ENCODE measurements at regions not wholly inside any gene's neighbourhood (a gene's known extent, or its start where the extent isn't known, plus 50 kb on each side); places are given as distances from the start of the nearest gene placed in this dataset.
A peak's percentile ranks its signal among the peaks of the same experiment; 100 is the strongest.

DNA sequence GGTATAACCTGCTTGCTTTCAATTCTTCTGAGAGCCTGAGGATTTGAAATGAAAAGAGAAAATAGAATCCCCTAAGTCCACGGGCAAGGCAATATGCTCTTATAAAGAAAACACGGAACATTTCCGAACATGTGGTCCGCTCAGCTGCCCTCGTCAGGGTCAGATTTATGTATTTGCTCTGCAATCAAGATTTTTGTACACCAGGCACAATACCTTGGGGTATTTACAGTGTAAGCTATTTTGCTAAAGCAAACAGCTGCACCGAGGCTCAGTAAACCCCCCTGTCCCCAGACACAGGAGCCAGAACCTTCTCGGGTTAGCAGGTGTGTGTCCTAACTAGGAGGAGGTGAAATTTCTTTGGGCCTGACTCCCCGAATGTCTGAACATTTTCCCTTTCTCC, 155.8 kb upstream of the LRIG1 start:
- H3K27me3 ChIP-seq (ENCODE audit: control insufficient read depth in 4 of 4, insufficient read depth in 4 of 4, low read length in 3 of 4) = no peaks in the 10 kb centered on the region
- WGBS = 79% methylated on average over 8 of the region's 8 CpGs
- no peaks in the 10 kb centered on the region for H3K36me3 ChIP-seq (ENCODE audit: control insufficient read depth in 4 of 4, insufficient read depth in 3 of 4, low read depth in 1 of 4, low read length in 3 of 4)
- no peak for DNase-seq (ENCODE audit: low spot score)
- H3K4me3 ChIP-seq (ENCODE audit: low read depth in 1 of 3, low read length in 3 of 3) = no peak overlapping the region
- H3K9me3 ChIP-seq (ENCODE audit: control insufficient read depth in 4 of 4, low read length in 3 of 4) = no peaks in the 10 kb centered on the region
- H3K4me1 ChIP-seq (ENCODE audit: control insufficient read depth in 4 of 4, insufficient read depth in 4 of 4, low read length in 3 of 4) = peaks cover 0 to 17% (median 10%) of the 10 kb centered on the region in 4 donors
- H3K9ac ChIP-seq (ENCODE audit: low read depth in 1 of 2, low read length in 2 of 2) = no peak overlapping the region
- no peak overlapping the region for H3K27ac ChIP-seq (ENCODE audit: low read depth in 1 of 2, low read length in 2 of 2)
- TF ChIP-seq RAD21 (IDR thresholded peaks at IDR 0.05) (no peak), HNF4G (IDR thresholded peaks at IDR 0.05) (no peak), EGR1 (IDR thresholded peaks at IDR 0.05; ENCODE audit: low read depth in 2 of 2) (no peak), HNF4A (conservative IDR thresholded peaks at IDR 0.05) (no peak), RXRA (IDR thresholded peaks at IDR 0.05) (no peak), GABPA (IDR thresholded peaks at IDR 0.05 in 1 of 2, conservative IDR thresholded peaks at IDR 0.05 in 1 of 2) (no peak), FOXA2 (IDR thresholded peaks at IDR 0.05) (no peak), JUND (IDR thresholded peaks at IDR 0.05) (no peak), SP1 (IDR thresholded peaks at IDR 0.05) (no peak), FOXA1 (IDR thresholded peaks at IDR 0.05) (no peak)
- TF ChIP-seq, protein P1, sequence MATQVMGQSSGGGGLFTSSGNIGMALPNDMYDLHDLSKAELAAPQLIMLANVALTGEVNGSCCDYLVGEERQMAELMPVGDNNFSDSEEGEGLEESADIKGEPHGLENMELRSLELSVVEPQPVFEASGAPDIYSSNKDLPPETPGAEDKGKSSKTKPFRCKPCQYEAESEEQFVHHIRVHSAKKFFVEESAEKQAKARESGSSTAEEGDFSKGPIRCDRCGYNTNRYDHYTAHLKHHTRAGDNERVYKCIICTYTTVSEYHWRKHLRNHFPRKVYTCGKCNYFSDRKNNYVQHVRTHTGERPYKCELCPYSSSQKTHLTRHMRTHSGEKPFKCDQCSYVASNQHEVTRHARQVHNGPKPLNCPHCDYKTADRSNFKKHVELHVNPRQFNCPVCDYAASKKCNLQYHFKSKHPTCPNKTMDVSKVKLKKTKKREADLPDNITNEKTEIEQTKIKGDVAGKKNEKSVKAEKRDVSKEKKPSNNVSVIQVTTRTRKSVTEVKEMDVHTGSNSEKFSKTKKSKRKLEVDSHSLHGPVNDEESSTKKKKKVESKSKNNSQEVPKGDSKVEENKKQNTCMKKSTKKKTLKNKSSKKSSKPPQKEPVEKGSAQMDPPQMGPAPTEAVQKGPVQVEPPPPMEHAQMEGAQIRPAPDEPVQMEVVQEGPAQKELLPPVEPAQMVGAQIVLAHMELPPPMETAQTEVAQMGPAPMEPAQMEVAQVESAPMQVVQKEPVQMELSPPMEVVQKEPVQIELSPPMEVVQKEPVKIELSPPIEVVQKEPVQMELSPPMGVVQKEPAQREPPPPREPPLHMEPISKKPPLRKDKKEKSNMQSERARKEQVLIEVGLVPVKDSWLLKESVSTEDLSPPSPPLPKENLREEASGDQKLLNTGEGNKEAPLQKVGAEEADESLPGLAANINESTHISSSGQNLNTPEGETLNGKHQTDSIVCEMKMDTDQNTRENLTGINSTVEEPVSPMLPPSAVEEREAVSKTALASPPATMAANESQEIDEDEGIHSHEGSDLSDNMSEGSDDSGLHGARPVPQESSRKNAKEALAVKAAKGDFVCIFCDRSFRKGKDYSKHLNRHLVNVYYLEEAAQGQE (IDR thresholded peaks at IDR 0.05) = no peak
- TF ChIP-seq, protein P2, sequence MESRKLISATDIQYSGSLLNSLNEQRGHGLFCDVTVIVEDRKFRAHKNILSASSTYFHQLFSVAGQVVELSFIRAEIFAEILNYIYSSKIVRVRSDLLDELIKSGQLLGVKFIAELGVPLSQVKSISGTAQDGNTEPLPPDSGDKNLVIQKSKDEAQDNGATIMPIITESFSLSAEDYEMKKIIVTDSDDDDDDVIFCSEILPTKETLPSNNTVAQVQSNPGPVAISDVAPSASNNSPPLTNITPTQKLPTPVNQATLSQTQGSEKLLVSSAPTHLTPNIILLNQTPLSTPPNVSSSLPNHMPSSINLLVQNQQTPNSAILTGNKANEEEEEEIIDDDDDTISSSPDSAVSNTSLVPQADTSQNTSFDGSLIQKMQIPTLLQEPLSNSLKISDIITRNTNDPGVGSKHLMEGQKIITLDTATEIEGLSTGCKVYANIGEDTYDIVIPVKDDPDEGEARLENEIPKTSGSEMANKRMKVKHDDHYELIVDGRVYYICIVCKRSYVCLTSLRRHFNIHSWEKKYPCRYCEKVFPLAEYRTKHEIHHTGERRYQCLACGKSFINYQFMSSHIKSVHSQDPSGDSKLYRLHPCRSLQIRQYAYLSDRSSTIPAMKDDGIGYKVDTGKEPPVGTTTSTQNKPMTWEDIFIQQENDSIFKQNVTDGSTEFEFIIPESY (IDR thresholded peaks at IDR 0.05) = no peak
- TF ChIP-seq, protein P3, sequence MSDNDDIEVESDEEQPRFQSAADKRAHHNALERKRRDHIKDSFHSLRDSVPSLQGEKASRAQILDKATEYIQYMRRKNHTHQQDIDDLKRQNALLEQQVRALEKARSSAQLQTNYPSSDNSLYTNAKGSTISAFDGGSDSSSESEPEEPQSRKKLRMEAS (IDR thresholded peaks at IDR 0.05) = no peak

GRCh38 chr3:66659056-66659455, 158.2 kb upstream of the LRIG1 start:
- no peaks in the 10 kb centered on the region for H3K27me3 ChIP-seq (ENCODE audit: control insufficient read depth in 4 of 4, insufficient read depth in 4 of 4, low read length in 3 of 4)
- H3K4me3 ChIP-seq (ENCODE audit: low read depth in 1 of 3, low read length in 3 of 3) = no peak overlapping the region
- WGBS = 92% methylated on average over 1 of the region's 1 CpG
- DNase-seq (ENCODE audit: low spot score) = no peak
- H3K9me3 ChIP-seq (ENCODE audit: control insufficient read depth in 4 of 4, low read length in 3 of 4) = no peaks in the 10 kb centered on the region
- H3K9ac ChIP-seq (ENCODE audit: low read depth in 1 of 2, low read length in 2 of 2) = no peak overlapping the region
- no peaks in the 10 kb centered on the region for H3K36me3 ChIP-seq (ENCODE audit: control insufficient read depth in 4 of 4, insufficient read depth in 3 of 4, low read depth in 1 of 4, low read length in 3 of 4)
- no peak overlapping the region for H3K27ac ChIP-seq (ENCODE audit: low read depth in 1 of 2, low read length in 2 of 2)
- H3K4me1 ChIP-seq (ENCODE audit: control insufficient read depth in 4 of 4, insufficient read depth in 4 of 4, low read length in 3 of 4) = peaks cover 0 to 17% (median 10%) of the 10 kb centered on the region in 4 donors
- TF ChIP-seq HNF4A (conservative IDR thresholded peaks at IDR 0.05) (peak; percentile 86 to 88), NR2F2 (IDR thresholded peaks at IDR 0.05) (no peak), TAF1 (conservative IDR thresholded peaks at IDR 0.05) (no peak), RAD21 (IDR thresholded peaks at IDR 0.05) (peak; percentile 7 to 32), HNF4G (IDR thresholded peaks at IDR 0.05) (no peak), EGR1 (IDR thresholded peaks at IDR 0.05; ENCODE audit: low read depth in 2 of 2) (no peak), JUND (IDR thresholded peaks at IDR 0.05) (peak in 1 of 2 donors; percentile 20), SP1 (IDR thresholded peaks at IDR 0.05) (peak; percentile 46), GABPA (IDR thresholded peaks at IDR 0.05 in 1 of 2, conservative IDR thresholded peaks at IDR 0.05 in 1 of 2) (no peak), FOXA2 (IDR thresholded peaks at IDR 0.05) (no peak), YY1 (IDR thresholded peaks at IDR 0.05) (no peak), RXRA (IDR thresholded peaks at IDR 0.05) (peak; percentile 33 to 45), FOXA1 (IDR thresholded peaks at IDR 0.05) (no peak)
- TF ChIP-seq, protein P1 (IDR thresholded peaks at IDR 0.05) = no peak
- TF ChIP-seq, protein P4, sequence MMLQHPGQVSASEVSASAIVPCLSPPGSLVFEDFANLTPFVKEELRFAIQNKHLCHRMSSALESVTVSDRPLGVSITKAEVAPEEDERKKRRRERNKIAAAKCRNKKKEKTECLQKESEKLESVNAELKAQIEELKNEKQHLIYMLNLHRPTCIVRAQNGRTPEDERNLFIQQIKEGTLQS (IDR thresholded peaks at IDR 0.05) = no peak
- TF ChIP-seq, protein P2 (IDR thresholded peaks at IDR 0.05) = no peak
- TF ChIP-seq, protein P3 (IDR thresholded peaks at IDR 0.05) = no peak

Data from liver (tissue), 7 donors.